H1 (cell line): ENCODE measurements at regions not wholly inside any gene's neighbourhood (a gene's known extent, or its start where the extent isn't known, plus 50 kb on each side); places are given as distances from the start of the nearest gene placed in this dataset.

ENCODE experiments used
- BACH1 ChIP-seq: IDR thresholded peaks from 2 replicates; pipeline ENCODE4 v1.6.1; 2012; ENCODE audit warnings: low read length, improper control_type of control experiment
- HDAC2 ChIP-seq, 2 experiments: fragments of 300-600 bp in 1 of 2; sonication (generic) in 1 of 2; IDR thresholded peaks; 2 replicates each; pipeline ENCODE4 v1.6.1; 2011 to 2012; ENCODE audit warnings: low read depth in 2 of 2, low read length in 2 of 2, mild to moderate bottlenecking in 2 of 2, moderate library complexity in 2 of 2, borderline replicate concordance in 1 of 2, inconsistent platforms in 1 of 2

- TF ChIP-seq HDAC2 (IDR thresholded peaks at IDR 0.05; ENCODE audit: borderline replicate concordance in 1 of 2, low read depth in 2 of 2, low read length in 2 of 2) (no peak), BACH1 (no peak)
- TF ChIP-seq, all 59 proteins: peak for 0
Measured at GRCh38 chr14:39712293-39712999, 280.2 kb upstream of the FBXO33 start (continued).
